HG02763 (cell line): ENCODE measurements at regions not wholly inside any gene's neighbourhood (a gene's known extent, or its start where the extent isn't known, plus 50 kb on each side); places are given as distances from the start of the nearest gene placed in this dataset.

Experiments
- ATAC-seq: cut with Tn5 transposase; IDR thresholded peaks from one replicate; pipeline ENCODE4 v1.9.1; 2021; ENCODE audit warnings: mild to moderate bottlenecking, moderate library complexity; ENCODE audit not compliant: unreplicated experiment

- no peak for ATAC-seq
Measured at GRCh38 chr4:152269448-152270191, 266.3 kb downstream of the FBXW7 start.

GRCh38 chr4:152267811-152268210, 268.1 kb downstream of the FBXW7 start:
- no peak for ATAC-seq

- no peak for ATAC-seq
Measured at GRCh38 chr4:152266831-152267480, 268.9 kb downstream of the FBXW7 start.

GRCh38 chr4:152265149-152265621, 270.7 kb downstream of the FBXW7 start:
- ATAC-seq: no peak

DNA sequence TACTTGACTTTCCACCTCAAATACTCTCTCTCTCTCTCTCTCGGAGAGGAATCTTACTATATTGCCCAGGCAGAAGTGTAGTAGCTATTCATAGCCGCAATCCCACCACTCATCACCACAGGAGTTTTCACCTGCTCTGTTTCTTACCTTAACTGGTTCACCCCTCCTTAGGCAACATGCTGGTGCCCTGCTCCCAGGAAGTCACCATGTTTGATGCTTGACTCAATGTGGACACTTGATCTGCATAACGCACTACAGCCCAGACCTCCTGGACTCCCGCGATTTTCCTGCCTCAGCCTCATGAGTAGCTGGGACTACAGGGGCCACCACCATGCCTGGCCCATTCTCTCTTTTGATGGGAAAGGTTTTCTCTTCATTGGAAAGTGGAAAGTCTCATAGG, 271.8 kb downstream of the FBXW7 start:
- ATAC-seq: no peak

DNA sequence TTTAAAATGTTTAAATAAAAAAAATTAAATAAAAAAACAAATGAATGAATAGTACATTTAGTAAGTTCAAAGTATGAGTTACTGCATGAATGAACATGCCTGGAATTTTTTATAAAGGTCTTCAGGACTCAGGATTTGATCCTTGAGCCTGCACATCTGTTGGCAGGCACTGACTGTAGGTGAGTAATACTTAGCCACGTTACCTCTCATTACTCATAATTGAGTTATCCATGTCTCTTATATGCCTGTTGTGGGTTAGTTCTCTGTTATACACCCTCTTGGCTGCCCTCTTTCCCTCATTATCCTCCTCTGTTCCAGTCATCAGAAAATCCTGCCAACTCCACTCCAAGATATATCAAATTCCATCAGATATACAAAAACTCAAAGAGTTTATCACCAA, 276.0 kb downstream of the FBXW7 start:
- ATAC-seq: no peak

DNA sequence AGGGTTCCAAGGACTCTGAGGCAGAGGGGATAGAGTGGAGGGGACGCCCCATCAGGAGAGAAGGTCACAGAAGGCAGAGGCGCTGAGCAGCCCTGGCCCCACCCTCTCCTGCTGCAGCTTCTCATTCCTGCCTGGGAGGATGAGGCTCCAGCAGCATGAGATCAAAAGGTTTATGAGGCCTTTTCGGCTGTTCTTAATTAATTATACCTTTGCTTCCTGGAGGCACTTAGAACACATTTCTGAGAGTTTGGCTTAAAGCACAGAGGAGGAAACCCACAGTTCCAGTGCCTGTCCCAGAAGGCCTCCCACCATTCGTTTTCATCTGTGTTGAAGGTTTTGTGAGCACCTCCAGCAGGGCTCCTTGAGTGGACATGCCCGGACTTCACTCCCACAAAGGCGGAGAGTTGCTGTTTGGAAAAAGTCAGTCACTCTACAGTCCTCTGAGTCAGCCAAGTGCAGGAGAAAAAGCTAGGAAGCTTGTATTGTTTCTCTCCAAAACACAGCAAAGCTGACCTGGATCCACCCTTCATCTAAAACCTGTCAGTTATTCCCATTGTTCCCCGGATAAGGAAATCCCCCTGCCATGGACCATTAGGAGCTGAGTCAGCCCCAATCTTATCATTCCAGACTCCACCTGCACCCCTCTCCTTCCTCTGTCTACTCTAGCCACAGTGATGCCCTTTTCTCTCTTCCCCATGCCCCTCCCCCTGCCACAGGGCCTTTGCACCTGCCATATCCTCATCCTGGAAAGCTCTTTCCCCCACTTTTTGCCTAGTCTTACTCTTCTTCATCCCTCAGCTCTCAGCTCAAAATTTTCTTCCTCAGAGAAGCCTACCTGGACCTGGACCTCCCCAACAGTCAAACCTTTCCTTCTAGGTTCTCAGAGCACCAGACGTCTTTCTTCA, 276.8 kb downstream of the FBXW7 start:
- ATAC-seq: no peak

- ATAC-seq: no peak
Measured at GRCh38 chr4:152258391-152258790, 277.5 kb downstream of the FBXW7 start.

- ATAC-seq: no peak
Measured at GRCh38 chr4:152257601-152258066, 278.3 kb downstream of the FBXW7 start.

DNA sequence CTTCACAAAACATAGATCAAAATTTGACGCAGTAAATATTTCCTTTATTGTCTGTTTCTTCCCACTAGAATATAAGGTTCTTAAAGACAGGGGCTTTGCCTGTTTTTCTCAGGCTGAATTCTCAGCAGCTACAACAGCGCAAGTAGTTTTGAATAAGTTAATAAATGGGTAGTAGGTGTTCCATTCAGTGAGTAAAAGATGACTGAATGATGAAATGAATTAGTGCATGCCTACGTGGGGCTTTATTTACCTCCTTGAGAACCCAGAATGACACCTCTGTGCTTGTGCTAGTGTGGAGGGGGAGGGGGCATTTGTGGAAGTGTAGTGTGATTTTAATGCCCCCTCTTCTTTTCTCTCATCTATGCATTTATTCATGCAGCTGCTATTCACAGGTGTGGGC, 278.9 kb downstream of the FBXW7 start:
- ATAC-seq: no peak

GRCh38 chr4:152255437-152255836, 280.5 kb downstream of the FBXW7 start:
- peak; percentile 86 for ATAC-seq

- no peak for ATAC-seq
Measured at GRCh38 chr4:152248347-152248746, 287.5 kb downstream of the FBXW7 start.

DNA sequence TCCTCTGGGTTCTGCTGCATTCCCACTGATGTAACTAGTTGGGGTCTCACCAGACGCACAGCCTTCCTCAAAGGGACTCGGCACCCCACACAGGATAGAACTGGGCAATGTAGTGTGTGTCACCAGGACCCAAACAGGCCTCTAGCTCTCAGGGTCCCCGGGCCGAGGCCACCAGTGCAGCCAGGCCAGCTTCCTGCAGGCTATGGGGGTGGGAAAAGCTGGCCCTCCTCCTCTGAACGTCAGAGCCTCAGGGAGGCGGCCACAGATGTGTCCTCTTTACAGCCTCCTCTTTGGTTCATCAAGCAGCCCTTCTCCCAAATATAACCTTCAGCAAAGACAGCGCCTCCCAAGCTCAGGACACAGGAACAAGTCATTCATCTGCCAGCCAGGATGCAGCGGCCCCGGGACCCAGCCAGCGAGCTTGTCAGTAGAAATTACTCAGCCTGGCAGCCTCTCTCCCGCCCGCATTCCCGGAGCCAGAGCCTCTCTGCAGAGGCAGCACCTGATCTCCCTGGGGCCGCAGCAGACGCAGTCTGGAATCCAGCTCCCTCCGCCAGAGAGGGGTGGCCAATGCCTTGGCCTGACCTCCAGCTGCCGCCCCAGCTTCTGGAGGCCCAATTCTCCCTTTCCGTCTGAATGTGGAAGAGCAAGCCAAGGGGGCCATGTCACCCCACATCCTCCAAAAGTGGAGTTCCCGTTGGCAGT, 288.5 kb downstream of the FBXW7 start:
- ATAC-seq: no peak

- no peak for ATAC-seq
Measured at GRCh38 chr4:152246659-152247058, 289.2 kb downstream of the FBXW7 start.

DNA sequence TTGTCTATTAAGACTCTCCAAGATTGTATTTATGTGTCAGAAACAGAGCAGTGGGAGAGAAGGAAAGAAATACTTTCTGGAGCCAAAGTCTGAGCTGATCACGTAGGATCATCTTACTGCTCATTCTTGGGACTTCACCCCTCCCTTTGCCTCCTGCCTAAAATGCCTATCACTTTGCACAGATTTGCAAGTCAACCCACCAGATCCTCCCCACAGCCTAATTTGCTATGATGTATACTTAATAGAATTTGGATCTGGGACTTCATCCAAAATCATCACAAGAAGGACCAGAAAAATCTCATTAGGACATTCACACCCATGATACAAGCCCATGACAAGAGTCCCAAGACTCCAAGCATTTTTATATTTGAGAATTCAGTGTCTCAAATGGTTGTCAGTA, 290.2 kb downstream of the FBXW7 start:
- ATAC-seq: no peak

GRCh38 chr4:152244659-152245058, 291.2 kb downstream of the FBXW7 start:
- no peak for ATAC-seq

DNA sequence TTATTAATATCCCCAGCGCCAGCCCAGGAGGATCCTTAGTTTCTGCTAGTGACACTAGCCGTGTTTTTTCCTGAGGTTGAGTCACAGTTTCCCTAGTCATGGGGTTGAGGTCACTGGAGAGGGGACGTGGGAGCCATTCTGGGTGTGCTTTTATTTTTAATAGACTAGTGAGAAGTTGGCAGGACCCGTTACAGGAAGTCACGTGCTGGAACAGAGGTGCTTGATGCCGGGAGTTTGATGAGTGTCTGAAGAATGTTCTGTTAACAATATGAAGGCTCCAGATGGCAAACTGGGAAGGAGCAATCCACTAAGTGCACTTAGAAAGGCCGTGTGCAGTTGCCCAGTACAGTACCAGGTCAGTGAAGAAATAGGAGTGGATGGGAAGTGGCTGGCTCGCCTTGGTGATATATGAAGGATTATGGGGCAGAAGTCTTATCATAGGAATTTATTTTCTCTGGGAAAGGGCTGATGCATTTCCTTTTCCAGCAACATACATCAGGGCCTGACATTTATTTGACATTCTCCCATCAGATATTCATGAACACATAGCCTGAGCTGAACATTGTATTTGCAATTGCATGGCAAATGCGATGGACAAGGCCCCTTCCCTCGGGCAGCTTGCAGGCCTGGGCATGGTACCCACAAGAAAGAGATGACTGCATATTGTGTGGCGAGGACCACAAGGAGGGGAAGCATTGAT, 291.8 kb downstream of the FBXW7 start:
- no peak for ATAC-seq

- no peak for ATAC-seq
Measured at GRCh38 chr4:152243206-152243605, 292.7 kb downstream of the FBXW7 start.

- ATAC-seq: no peak
Measured at GRCh38 chr4:152240232-152240631, 295.7 kb downstream of the FBXW7 start.

- no peak for ATAC-seq
Measured at GRCh38 chr4:152239216-152239615, 296.7 kb downstream of the FBXW7 start.
